Medulla oblongata (tissue), 1 donor: ENCODE measurements at regions not wholly inside any gene's neighbourhood (a gene's known extent, or its start where the extent isn't known, plus 50 kb on each side); places are given as distances from the start of the nearest gene placed in this dataset.

Source experiments
- DNase-seq: peaks from one replicate; pipeline ENCODE4 v3.0.0-alpha.2; 2015; ENCODE audit errors: extremely low spot score

DNA sequence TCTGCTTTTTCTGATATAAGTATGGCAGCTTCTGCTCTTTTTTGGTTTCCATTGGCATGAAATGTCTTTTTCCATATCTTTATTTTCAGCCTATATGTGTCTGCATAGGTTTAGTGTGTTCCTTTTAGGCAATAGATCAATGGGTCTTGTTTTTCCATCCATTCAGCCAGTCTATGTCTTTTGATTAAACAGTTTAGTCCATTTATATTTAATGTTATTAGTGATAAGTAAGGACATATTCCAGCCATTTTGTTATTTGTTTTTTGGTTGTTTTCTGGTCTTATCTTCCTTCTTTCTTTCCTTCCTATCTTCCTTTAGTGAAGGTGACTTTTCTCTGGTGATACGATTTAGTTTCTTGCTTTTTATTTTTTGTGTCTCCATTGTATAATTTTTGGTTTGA, 101.3 kb upstream of the LRRC3B start:
- DNase-seq: no peak

DNA sequence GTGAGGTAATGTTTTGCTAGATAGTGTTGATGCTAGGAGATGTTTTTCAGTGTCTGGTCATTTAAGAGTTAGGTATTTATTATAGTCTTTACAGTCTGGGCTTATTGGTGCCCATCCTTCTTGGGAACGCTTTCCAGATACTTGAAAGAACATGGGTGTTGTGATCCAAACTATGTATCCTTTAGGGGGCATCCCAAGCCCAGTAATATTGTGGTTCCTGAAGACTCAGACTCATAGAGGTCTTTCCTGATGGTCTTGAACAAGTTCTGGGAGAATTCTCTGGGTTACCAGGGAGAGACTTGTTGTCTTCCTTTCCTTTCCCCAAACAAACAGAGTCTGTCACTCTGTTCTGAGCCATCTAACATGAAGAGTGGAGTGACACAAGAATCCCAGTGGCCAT, 99.7 kb upstream of the LRRC3B start:
- DNase-seq: no peak

DNA sequence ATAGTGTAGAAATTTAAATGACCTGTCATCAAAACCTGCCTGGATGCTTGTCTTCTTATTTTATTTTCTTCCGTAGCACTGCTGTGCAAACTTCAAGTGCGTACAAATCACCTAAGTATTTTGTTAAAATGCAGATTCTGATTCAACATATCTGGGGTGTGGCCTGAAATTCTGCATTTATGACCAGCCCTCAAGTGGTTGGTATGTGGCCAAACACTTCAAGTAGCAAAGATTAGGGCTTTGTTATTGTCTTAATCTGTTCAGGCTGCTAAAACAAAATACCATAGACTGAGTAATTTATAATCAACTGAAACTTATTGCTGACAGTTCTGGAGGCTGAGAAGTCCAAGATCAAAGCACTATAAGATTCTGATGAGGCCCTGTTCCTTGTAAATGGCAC, 97.6 kb upstream of the LRRC3B start:
- no peak for DNase-seq

DNA sequence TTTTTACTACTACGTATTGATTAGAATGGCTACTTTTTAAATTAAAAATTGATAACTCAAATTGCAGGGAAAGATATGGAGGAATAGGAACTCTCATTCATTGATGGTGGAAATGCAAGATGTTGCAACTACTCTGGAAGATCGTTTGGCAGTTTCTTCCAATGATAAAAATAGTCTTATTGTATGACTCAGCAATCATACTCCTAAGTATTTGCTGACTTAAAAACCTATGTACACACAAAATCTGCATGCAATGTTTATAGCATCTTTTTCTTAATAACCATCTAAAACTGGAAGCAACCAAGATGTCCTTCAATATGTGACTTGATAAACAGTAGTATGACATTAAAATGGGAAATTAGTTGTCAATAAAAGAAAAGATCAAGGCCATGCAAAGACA, 87.4 kb upstream of the LRRC3B start:
- DNase-seq: no peak

DNA sequence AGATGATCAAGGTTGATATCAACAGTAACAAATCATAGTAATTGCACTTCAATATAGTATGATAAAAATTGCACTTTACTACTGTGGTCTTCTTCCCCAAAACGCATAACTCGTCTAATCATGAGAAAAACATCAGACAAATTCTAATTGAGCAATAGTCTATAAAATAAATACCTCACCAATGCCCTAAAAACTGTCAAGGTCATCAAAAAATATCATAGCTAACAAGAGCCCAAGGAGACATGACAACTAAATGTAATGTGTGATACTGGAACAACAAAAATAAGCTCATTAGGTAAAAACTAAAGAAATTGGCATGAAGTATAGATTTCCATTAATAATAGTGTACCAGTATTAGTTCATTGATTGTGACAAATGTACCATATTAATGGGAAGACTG, 85.6 kb upstream of the LRRC3B start:
- DNase-seq: no peak

DNA sequence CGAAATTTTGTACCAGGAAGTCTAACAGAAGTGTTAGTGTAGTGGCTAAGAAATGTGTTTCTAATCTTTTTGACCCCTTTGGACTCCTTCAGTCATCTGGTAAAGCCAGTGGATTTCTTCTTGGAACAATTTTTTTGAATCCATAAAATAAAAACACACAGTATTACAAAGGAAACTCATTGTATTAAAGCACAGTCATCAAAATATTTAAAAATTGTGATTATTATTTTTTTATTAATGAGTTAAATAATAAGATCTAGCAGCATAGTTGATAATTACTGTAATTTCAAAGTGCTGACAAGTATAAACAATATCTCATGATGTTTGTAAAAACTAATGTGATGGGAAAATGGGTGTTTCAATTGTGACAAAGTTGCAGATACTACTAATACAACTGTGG, 72.2 kb upstream of the LRRC3B start:
- DNase-seq: no peak

DNA sequence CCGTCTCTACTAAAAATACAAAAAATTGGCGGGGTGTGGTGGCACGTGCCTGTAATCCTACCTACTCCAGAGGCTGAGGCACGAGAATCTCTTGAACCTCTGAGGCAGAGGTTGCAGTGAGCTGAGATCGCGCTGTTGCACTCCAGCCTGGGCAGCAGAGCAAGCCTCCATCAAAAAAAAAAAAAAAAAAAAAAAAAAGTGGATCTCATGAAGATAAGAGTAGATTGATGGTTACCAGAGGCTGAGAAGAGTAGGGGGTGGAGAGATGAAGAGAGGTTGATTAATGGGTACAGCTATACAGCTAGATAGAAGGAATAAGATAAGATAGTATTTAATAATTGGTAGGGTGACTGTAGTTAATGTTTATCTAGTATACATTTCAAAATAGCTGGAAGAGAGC, 65.9 kb upstream of the LRRC3B start:
- no peak for DNase-seq

DNA sequence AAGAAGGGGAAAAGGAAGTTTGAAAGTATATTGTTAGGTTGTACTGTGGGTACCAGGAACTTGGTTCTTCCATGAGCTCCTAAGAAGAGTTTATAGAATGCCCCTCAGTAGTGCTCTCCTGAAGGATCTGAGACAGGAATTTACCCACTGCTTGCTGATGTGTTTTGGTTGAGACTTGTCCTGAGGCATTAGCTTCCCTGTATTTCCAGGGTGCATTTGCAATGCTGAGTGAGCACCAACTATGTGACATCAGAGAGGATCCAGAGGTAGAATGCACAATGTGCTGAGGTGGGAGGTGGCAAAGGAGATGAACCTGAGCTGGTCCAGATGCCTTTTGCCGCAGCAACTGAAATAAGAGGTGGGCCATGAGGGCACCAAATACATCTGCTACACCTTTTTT, 64.3 kb upstream of the LRRC3B start:
- no peak for DNase-seq

DNA sequence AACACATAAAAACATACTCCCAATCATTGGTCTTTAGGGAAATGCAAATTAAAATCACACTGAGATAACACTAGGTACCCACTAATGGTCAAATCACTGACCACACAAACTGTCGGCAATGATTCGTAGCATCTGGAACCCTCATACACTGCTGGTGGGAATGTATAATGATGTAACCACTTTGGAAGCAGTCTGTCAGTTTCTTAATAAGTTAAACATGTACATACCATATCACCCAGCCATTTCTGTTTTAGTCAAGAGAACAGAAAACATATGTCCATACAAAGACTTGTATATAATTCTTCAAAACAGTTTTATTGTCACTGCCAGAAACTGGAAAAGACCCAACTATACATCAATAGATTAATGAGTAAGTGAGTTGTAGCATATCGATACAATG, 63.3 kb upstream of the LRRC3B start:
- DNase-seq: no peak

DNA sequence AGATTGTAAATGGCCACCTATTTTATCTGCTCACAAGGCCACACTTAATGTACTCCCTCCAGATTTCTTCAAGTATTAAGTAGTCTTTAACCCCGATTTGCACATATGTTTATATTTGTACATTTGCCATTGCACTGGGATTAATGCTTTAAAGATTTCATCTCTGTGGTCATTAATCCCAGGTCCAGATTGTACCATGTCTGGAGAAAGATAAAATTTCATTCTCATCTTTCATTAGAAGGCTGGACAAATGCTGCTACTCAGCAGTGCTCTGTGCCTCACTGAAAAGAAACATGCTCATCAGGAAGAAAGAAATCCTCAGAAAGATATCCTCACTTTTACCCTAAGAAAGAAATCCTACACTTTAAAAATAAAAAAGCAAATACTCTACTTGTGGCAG, 62.5 kb upstream of the LRRC3B start:
- no peak for DNase-seq

DNA sequence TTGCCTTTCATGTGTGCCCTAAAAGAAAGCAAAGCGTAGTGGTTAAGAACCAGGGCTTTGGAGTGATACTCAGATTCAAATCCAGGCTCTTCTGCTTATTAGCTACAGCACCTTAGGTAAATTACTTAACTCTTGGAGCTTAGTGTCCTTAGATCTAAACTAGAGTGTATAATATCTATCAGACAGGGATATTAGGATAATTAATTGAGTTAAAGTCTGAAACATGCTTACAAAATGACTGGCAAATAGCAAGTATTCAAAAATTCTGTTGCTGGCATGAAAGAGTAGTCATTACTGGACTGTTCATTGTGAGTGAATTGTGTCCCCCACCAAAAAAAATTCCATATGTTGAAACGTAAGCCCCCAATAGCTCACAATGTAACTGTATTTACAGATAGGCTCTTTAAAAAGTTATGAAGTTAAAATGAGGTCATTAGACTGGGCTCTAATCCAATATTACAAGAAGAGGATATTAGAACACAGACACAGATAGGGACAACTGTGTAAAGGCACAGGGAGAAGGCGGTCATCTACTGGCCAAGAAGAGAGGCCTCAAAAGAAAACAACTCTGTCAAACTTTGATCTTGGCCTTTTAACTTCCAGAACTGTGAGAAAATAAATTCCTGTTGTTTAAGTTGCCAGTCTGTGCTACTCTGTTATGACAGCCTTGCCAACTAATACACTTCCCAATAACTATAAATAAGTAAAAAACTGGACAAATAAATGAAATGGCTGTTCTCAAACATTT, 60.4 kb upstream of the LRRC3B start:
- DNase-seq: no peak
